ENCODE measurements at regions not wholly inside any gene's neighbourhood (a gene's known extent, or its start where the extent isn't known, plus 50 kb on each side); places are given as distances from the start of the nearest gene placed in this dataset.

GRCh38 chr9:106669835-106670234 lies 193.1 kb upstream of the ZNF462 start:
- Mint-ChIP-seq H3K27me3 (ENCODE audit: unreplicated experiment) (no peaks in the 10 kb centered on the region), H3K4me3 (ENCODE audit: unreplicated experiment) (no peak overlapping the region), H3K36me3 (ENCODE audit: unreplicated experiment) (no peaks in the 10 kb centered on the region), H3K9me3 (ENCODE audit: unreplicated experiment) (no peaks in the 10 kb centered on the region), H3K4me1 (ENCODE audit: low read depth, unreplicated experiment) (no peaks in the 10 kb centered on the region), H3K27ac (ENCODE audit: unreplicated experiment) (no peak overlapping the region)
- TF ChIP-seq CTCF (IDR thresholded peaks at IDR 0.05; ENCODE audit: partially characterized antibody, unreplicated experiment), result no peak
- DNase-seq, result no peak

GRCh38 chr9:106670418-106670817 lies 192.5 kb upstream of the ZNF462 start:
- no peaks in the 10 kb centered on the region for H3K4me1 Mint-ChIP-seq (ENCODE audit: low read depth, unreplicated experiment)
- TF ChIP-seq CTCF (IDR thresholded peaks at IDR 0.05; ENCODE audit: partially characterized antibody, unreplicated experiment), result no peak
- H3K36me3 Mint-ChIP-seq (ENCODE audit: unreplicated experiment), result no peaks in the 10 kb centered on the region

GRCh38 chr9:106675780-106676179 lies 187.2 kb upstream of the ZNF462 start:
- Mint-ChIP-seq H3K4me1 (ENCODE audit: low read depth, unreplicated experiment) (no peaks in the 10 kb centered on the region), H3K4me3 (ENCODE audit: unreplicated experiment) (no peak overlapping the region), H3K9me3 (ENCODE audit: unreplicated experiment) (peaks cover 2% of the 10 kb centered on the region), H3K27ac (ENCODE audit: unreplicated experiment) (no peak overlapping the region), H3K36me3 (ENCODE audit: unreplicated experiment) (no peaks in the 10 kb centered on the region), H3K27me3 (ENCODE audit: unreplicated experiment) (no peaks in the 10 kb centered on the region)
- DNase-seq, result no peak
- TF ChIP-seq CTCF (IDR thresholded peaks at IDR 0.05; ENCODE audit: partially characterized antibody, unreplicated experiment), result no peak

More at GRCh38 chr9:106670418-106670817, 192.5 kb upstream of the ZNF462 start:
- Mint-ChIP-seq H3K27ac (ENCODE audit: unreplicated experiment) (no peak overlapping the region), H3K9me3 (ENCODE audit: unreplicated experiment) (peaks cover 2% of the 10 kb centered on the region), H3K4me3 (ENCODE audit: unreplicated experiment) (no peak overlapping the region), H3K27me3 (ENCODE audit: unreplicated experiment) (no peaks in the 10 kb centered on the region)
- DNase-seq, result no peak

GRCh38 chr9:106677374-106677773 lies 185.6 kb upstream of the ZNF462 start:
- H3K4me1 Mint-ChIP-seq (ENCODE audit: low read depth, unreplicated experiment), result peaks cover 3% of the 10 kb centered on the region
- DNase-seq, result no peak
- TF ChIP-seq CTCF (IDR thresholded peaks at IDR 0.05; ENCODE audit: partially characterized antibody, unreplicated experiment), result no peak
- no peaks in the 10 kb centered on the region for H3K27me3 Mint-ChIP-seq (ENCODE audit: unreplicated experiment)
- H3K36me3 Mint-ChIP-seq (ENCODE audit: unreplicated experiment), result no peaks in the 10 kb centered on the region
- no peak overlapping the region for H3K27ac Mint-ChIP-seq (ENCODE audit: unreplicated experiment)
- peaks cover 6% of the 10 kb centered on the region for H3K9me3 Mint-ChIP-seq (ENCODE audit: unreplicated experiment)
- H3K4me3 Mint-ChIP-seq (ENCODE audit: unreplicated experiment), result no peak overlapping the region

GRCh38 chr9:106677830-106678229 lies 185.1 kb upstream of the ZNF462 start:
- no peak for DNase-seq
- no peak overlapping the region for H3K4me3 Mint-ChIP-seq (ENCODE audit: unreplicated experiment)
- H3K36me3 Mint-ChIP-seq (ENCODE audit: unreplicated experiment), result no peaks in the 10 kb centered on the region
- TF ChIP-seq CTCF (IDR thresholded peaks at IDR 0.05; ENCODE audit: partially characterized antibody, unreplicated experiment), result no peak
- peaks cover 3% of the 10 kb centered on the region for H3K4me1 Mint-ChIP-seq (ENCODE audit: low read depth, unreplicated experiment)
- H3K9me3 Mint-ChIP-seq (ENCODE audit: unreplicated experiment), result peaks cover 6% of the 10 kb centered on the region
- H3K27me3 Mint-ChIP-seq (ENCODE audit: unreplicated experiment), result no peaks in the 10 kb centered on the region
- H3K27ac Mint-ChIP-seq (ENCODE audit: unreplicated experiment), result no peak overlapping the region

All from glutamatergic neuron (in vitro differentiated cells).